ENCODE measurements at regions not wholly inside any gene's neighbourhood (a gene's known extent, or its start where the extent isn't known, plus 50 kb on each side); places are given as distances from the start of the nearest gene placed in this dataset. TPM values are rescaled to one million over a fixed set of nuclear protein-coding genes. Genes with fewer than 3 reads are reported as not detected.
"Not testable (repeated sequence)": the region's sequence is repeated elsewhere in the genome, so short reads cannot be mapped to it uniquely, and the experiment has no call there.

DNA sequence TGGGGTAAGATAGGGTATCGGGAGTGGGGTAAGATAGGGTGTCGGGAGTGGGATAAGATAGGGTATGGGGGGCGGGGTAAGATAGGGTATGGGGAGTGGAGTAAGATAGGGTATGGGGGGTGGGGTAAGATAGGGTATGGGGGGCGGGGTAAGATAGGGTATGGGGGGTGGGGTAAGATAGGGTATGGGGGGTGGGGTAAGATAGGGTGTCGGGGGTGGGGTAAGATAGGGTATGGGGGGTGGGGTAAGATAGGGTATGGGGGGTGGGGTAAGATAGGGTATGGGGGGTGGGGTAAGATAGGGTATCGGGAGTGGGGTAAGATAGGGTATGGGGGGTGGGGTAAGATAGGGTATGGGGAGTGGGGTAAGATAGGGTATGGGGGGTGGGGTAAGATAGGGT, 269.5 kb downstream of the TCERG1L start:
- not testable (repeated sequence) for DNase-seq (ENCODE audit: low read depth in 2 of 3, low spot score in 2 of 3)

Small RNA genes in the stretch of these regions (small RNA-seq; reads per million reads assigned to genes)
- gene MIR378C = not detected
- not detected for gene RF00019

All from hematopoietic multipotent progenitor cell (in vitro differentiated cells).